Esophagus squamous epithelium (tissue), 4 donors: ENCODE measurements at regions not wholly inside any gene's neighbourhood (a gene's known extent, or its start where the extent isn't known, plus 50 kb on each side); places are given as distances from the start of the nearest gene placed in this dataset.

ENCODE experiments used
- POLR2A ChIP-seq, 4 donors: fragments of 450-650 bp; IDR thresholded peaks; one replicate each; pipeline ENCODE4 v1.6.1; 2017; ENCODE audit warnings: antibody characterized with exemption in 4 of 4, mild to moderate bottlenecking in 4 of 4, moderate library complexity in 3 of 4
- TF ChIP-seq, protein P1 (sequence below), 6 experiments: fragments of 450-650 bp in 4 of 6; fragments of 200-600 bp in 2 of 6; sonication (generic) in 2 of 6; IDR thresholded peaks; one replicate each; pipeline ENCODE4 v1.5.1; 2016 to 2019; ENCODE audit warnings: antibody characterized with exemption in 6 of 6, mild to moderate bottlenecking in 4 of 6, moderate library complexity in 4 of 6

DNA sequence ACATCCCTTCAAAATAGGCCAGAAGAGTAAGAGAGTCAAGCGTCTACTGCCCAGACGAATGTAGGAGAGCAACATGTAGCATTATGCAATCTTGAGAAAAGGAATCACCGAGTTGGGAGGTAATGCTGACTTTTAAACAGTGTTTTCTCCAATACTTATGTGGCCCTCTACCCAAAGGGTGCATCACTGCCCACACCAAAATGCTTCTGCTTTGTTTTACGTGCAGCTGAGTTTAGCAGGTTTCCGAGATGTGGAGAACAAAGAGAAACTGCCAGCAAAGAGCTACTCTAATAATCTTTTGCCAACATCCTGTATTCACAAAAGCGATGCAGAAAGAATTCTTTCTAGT is 63.4 kb upstream of the ZEB2 start:
- TF ChIP-seq, protein P1, sequence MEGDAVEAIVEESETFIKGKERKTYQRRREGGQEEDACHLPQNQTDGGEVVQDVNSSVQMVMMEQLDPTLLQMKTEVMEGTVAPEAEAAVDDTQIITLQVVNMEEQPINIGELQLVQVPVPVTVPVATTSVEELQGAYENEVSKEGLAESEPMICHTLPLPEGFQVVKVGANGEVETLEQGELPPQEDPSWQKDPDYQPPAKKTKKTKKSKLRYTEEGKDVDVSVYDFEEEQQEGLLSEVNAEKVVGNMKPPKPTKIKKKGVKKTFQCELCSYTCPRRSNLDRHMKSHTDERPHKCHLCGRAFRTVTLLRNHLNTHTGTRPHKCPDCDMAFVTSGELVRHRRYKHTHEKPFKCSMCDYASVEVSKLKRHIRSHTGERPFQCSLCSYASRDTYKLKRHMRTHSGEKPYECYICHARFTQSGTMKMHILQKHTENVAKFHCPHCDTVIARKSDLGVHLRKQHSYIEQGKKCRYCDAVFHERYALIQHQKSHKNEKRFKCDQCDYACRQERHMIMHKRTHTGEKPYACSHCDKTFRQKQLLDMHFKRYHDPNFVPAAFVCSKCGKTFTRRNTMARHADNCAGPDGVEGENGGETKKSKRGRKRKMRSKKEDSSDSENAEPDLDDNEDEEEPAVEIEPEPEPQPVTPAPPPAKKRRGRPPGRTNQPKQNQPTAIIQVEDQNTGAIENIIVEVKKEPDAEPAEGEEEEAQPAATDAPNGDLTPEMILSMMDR (IDR thresholded peaks at IDR 0.05): no peak
- no peak for TF ChIP-seq POLR2A (IDR thresholded peaks at IDR 0.05)
